IMR-90 (cell line): ENCODE measurements at regions not wholly inside any gene's neighbourhood (a gene's known extent, or its start where the extent isn't known, plus 50 kb on each side); places are given as distances from the start of the nearest gene placed in this dataset.

ENCODE experiments used
- ATAC-seq: fragments of 200-7000 bp; cut with Tn5 transposase; 2 replicates; pipeline ENCODE4 v1.9.1; 2020; ENCODE audit warnings: low read depth, mild to moderate bottlenecking, moderate library complexity
- BruUV-seq: library from RNA; stranded (reverse); fragments of 400-500 nt; replicated peaks from 2 replicates; lab custom pipeline; 2021; lab: Mats Ljungman, UMichigan
- CTCF ChIA-PET: fragments of 300-600 bp; formaldehyde crosslinking; extraction: SDS; loops from one replicate; lab custom pipeline; 2021; ENCODE audit warnings: antibody characterized with exemption; lab: Yijun Ruan, JAX
- POLR2A ChIA-PET: fragments of 300-600 bp; sonication (Branson Sonifier 250); formaldehyde crosslinking; loops from one replicate; lab custom pipeline; 2022; ENCODE audit warnings: antibody characterized with exemption; ENCODE audit not compliant: unreplicated experiment; lab: Charles Lee
- DNase-seq: peaks from one replicate; pipeline ENCODE4 v3.0.0; 2013
- H2AFZ ChIP-seq: replicated peaks from 2 replicates; pipeline ENCODE3; 2013; ENCODE audit warnings: low read length, mild to moderate bottlenecking; ENCODE audit not compliant: poor library complexity
- H2AK5ac ChIP-seq: 2 replicates; pipeline ENCODE4 v1.6.1; 2013; ENCODE audit warnings: low read depth, low read length, inconsistent platforms
- H2AK9ac ChIP-seq: replicated peaks from 2 replicates; pipeline ENCODE3; 2013; ENCODE audit warnings: mild to moderate bottlenecking, low read depth, low read length, moderate library complexity; ENCODE audit not compliant: poor library complexity
- H2BK120ac ChIP-seq: 2 replicates; pipeline ENCODE4 v1.6.1; 2013; ENCODE audit warnings: low read depth, low read length, inconsistent platforms
- H2BK15ac ChIP-seq: 3 replicates; pipeline ENCODE4 v1.6.1; 2013; ENCODE audit warnings: low read depth, low read length, inconsistent platforms
- H2BK20ac ChIP-seq: 2 replicates; pipeline ENCODE4 v1.6.1; 2013; ENCODE audit warnings: low read depth, mild to moderate bottlenecking, inconsistent platforms, low read length, moderate library complexity
- H2BK5ac ChIP-seq: 2 replicates; pipeline ENCODE4 v1.6.1; 2013; ENCODE audit warnings: mild to moderate bottlenecking, low read depth, low read length, inconsistent platforms; ENCODE audit not compliant: poor library complexity, severe bottlenecking
- H3K14ac ChIP-seq: replicated peaks from 2 replicates; pipeline ENCODE4 v1.6.1; 2013; ENCODE audit warnings: low read depth, low read length, inconsistent platforms
- H3K18ac ChIP-seq: 2 replicates; pipeline ENCODE4 v1.6.1; 2013; ENCODE audit warnings: low read depth, low read length, control low read depth
- H3K23ac ChIP-seq: 2 replicates; pipeline ENCODE4 v1.6.1; 2013; ENCODE audit warnings: low read depth, low read length, inconsistent platforms
- H3K27ac ChIP-seq: 2 replicates; pipeline ENCODE4 v1.5.1; 2013; ENCODE audit warnings: mild to moderate bottlenecking, control low read depth, low read length; ENCODE audit not compliant: insufficient read depth
- H3K27me3 ChIP-seq: 2 replicates; pipeline ENCODE4 v1.6.1; 2013; ENCODE audit warnings: low read length; ENCODE audit not compliant: control insufficient read depth, insufficient read depth
- H3K36me3 ChIP-seq: 2 replicates; pipeline ENCODE4 v1.6.1; 2013; ENCODE audit warnings: low read length, mixed read lengths; ENCODE audit not compliant: control insufficient read depth, insufficient read depth
- H3K4ac ChIP-seq: 2 replicates; pipeline ENCODE4 v1.6.1; 2013; ENCODE audit warnings: low read depth, low read length, inconsistent platforms
- H3K4me1 ChIP-seq: 2 replicates; pipeline ENCODE4 v1.6.1; 2013; ENCODE audit warnings: low read length, mixed read lengths; ENCODE audit not compliant: control insufficient read depth, insufficient read depth
- H3K4me2 ChIP-seq: 2 replicates; pipeline ENCODE4 v1.6.1; 2013; ENCODE audit warnings: low read depth, mild to moderate bottlenecking, control low read depth, low read length, moderate library complexity
- H3K4me3 ChIP-seq: 2 replicates; pipeline ENCODE4 v1.5.1; 2013; ENCODE audit warnings: low read depth, mild to moderate bottlenecking, control low read depth, low read length, moderate library complexity; ENCODE audit not compliant: insufficient read depth
- H3K56ac ChIP-seq: 2 replicates; pipeline ENCODE4 v1.6.1; 2013; ENCODE audit warnings: low read length, inconsistent platforms; ENCODE audit not compliant: insufficient read depth; ENCODE audit errors: extremely low read depth
- H3K79me1 ChIP-seq, 2 experiments: 2 replicates each; pipeline ENCODE4 v1.6.1; 2013; ENCODE audit warnings: low read length in 2 of 2, inconsistent platforms in 1 of 2, low read depth in 1 of 2
- H3K9ac ChIP-seq: 2 replicates; pipeline ENCODE4 v1.6.1; 2013; ENCODE audit warnings: low read depth, low read length, control low read depth
- H3K9me1 ChIP-seq: 2 replicates; pipeline ENCODE4 v1.6.1; 2013; ENCODE audit warnings: low read length, inconsistent platforms; ENCODE audit not compliant: insufficient read depth
- H3K9me3 ChIP-seq: 2 replicates; pipeline ENCODE4 v1.6.1; 2013; ENCODE audit warnings: low read length; ENCODE audit not compliant: control insufficient read depth, insufficient read depth
- H4K20me1 ChIP-seq: 2 replicates; pipeline ENCODE4 v1.6.1; 2013; ENCODE audit warnings: low read length, inconsistent platforms; ENCODE audit not compliant: insufficient read depth
- H4K5ac ChIP-seq: 2 replicates; pipeline ENCODE4 v1.6.1; 2013; ENCODE audit warnings: mild to moderate bottlenecking, low read depth, low read length, control low read depth
- H4K8ac ChIP-seq, 2 experiments: 2 replicates each; pipeline ENCODE4 v1.6.1; 2013; ENCODE audit warnings: low read depth in 2 of 2, low read length in 2 of 2, control low read depth in 1 of 2, inconsistent platforms in 1 of 2
- H4K91ac ChIP-seq: 2 replicates; pipeline ENCODE4 v1.6.1; 2013; ENCODE audit warnings: low read depth, low read length, inconsistent platforms; ENCODE audit not compliant: insufficient read depth
- CHD1 ChIP-seq: IDR thresholded peaks from 2 replicates; pipeline ENCODE4 v1.6.1; 2012; ENCODE audit warnings: low read depth, low read length, improper control_type of control experiment
- MAFK ChIP-seq: IDR thresholded peaks from 2 replicates; pipeline ENCODE4 v1.6.1; 2012; ENCODE audit warnings: low read depth, low read length, improper control_type of control experiment
- WGBS, 2 experiments: methylation state at CpG; one replicate each; pipeline versions ENCODE4 v1.1.5 to v1.1.7; 2013; ENCODE audit warnings: missing lambda C conversion rate in 2 of 2; ENCODE audit not compliant: insufficient read length in 1 of 2; ENCODE audit errors: extremely low coverage in 2 of 2; 5-methylcytosine and 5-hydroxymethylcytosine counted together
- dilution Hi-C: fragments of 300-500 bp; cut with HindIII; formaldehyde crosslinking; loops from one replicate; pipeline ENCODE4 v1.14.3; 2018; ENCODE audit warnings: low sequenced_read_pairs; ENCODE audit not compliant: unreplicated experiment
- in situ Hi-C: fragments of 300-500 bp; cut with MboI; formaldehyde crosslinking; loops from 3 replicates; pipeline ENCODE4 v1.14.3; 2019; ENCODE audit warnings: low sequenced_read_pairs, inconsistent platforms, mixed read lengths
- intact Hi-C: fragments of 100-400 bp; cut with micrococcal nuclease; formaldehyde crosslinking; loops from 2 replicates; pipeline ENCODE4 v1.10.0; 2022

DNA sequence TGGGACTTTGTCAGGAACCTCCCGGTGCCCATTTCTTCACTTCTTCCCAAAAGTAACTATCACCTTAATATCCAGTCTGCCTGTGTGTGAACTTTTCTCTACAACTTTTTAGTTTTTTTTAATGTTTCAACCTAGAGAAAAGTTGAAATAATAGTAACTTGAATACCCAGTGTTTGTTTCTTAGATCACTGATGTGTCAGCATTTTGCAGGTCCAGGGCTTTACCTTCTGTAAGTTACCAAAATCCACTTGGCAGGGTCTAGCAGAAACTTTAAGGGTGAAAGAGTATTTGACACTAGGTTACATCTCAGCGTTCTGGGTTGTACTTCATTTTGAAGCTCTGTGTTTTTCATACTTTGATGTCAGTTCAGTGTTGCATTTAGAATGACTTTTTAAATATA lies 372.7 kb downstream of the ARL4A start:
- no peak for TF ChIP-seq CHD1
- TF ChIP-seq MAFK = 0 out of 2 replicates have a peak, but pooled peaks have one; percentile 5
- Histone ChIP-seq H3K36me3 (no peaks in the 10 kb centered on the region), H3K56ac (no peak overlapping the region), H2BK5ac (no peak overlapping the region), H3K18ac (no peak overlapping the region), H2BK20ac (no peak overlapping the region), H2BK120ac (no peak overlapping the region), H3K4ac (no peak overlapping the region), H3K27me3 (no peaks in the 10 kb centered on the region), H3K79me1 (no peaks in the 10 kb centered on the region), H3K27ac (no peak overlapping the region), H3K4me2 (no peak overlapping the region), H4K8ac (no peak overlapping the region), H2AK5ac (no peak overlapping the region), H4K5ac (no peak overlapping the region), H2BK15ac (no peak overlapping the region; the same call in 2 of the 3 replicates), H3K9me1 (no peaks in the 10 kb centered on the region), H4K91ac (no peak overlapping the region), H2AFZ (no peak overlapping the region), H3K23ac (no peak overlapping the region), H3K9ac (no peak overlapping the region), H3K4me1 (peaks cover 4% of the 10 kb centered on the region; the same call in 1 of the 2 replicates), H2AK9ac (no peak overlapping the region), H3K4me3 (no peak overlapping the region), H4K20me1 (no peaks in the 10 kb centered on the region), H3K9me3 (no peaks in the 10 kb centered on the region), H3K14ac (no peak overlapping the region)
- no TSS peak for BruUV-seq
- WGBS, 2 experiments = no CpG with 5 or more reads among the region's 2 CpGs
- POLR2A ChIA-PET = no interaction called here
- dilution Hi-C loops = no loop called here
- no peak for ATAC-seq
- intact Hi-C loops = no loop called here
- in situ Hi-C loops = no loop called here
- DNase-seq = no peak
- CTCF ChIA-PET = no interaction called here
